Esophagus (tissue), 2 donors: ENCODE measurements at regions not wholly inside any gene's neighbourhood (a gene's known extent, or its start where the extent isn't known, plus 50 kb on each side); places are given as distances from the start of the nearest gene placed in this dataset.

Experiments used
- H3K27ac ChIP-seq, 2 donors: one replicate each; pipeline ENCODE4 v1.5.1; 2013; ENCODE audit warnings: low read depth in 2 of 2, mild to moderate bottlenecking in 2 of 2, inconsistent platforms in 1 of 2, low read length in 1 of 2, moderate library complexity in 1 of 2
- H3K27me3 ChIP-seq, 2 donors: one replicate each; pipeline ENCODE4 v1.6.1; 2013; ENCODE audit warnings: low read length in 2 of 2, control low read depth in 1 of 2, mild to moderate bottlenecking in 1 of 2; ENCODE audit not compliant: insufficient read depth in 2 of 2, control insufficient read depth in 1 of 2
- H3K36me3 ChIP-seq, 2 donors: one replicate each; pipeline ENCODE4 v1.6.1; 2013; ENCODE audit warnings: low read length in 1 of 2; ENCODE audit not compliant: control insufficient read depth in 2 of 2, insufficient read depth in 2 of 2
- H3K4me1 ChIP-seq, 2 donors: one replicate each; pipeline ENCODE4 v1.6.1; 2013; ENCODE audit warnings: low read length in 1 of 2; ENCODE audit not compliant: control insufficient read depth in 2 of 2, insufficient read depth in 2 of 2
- H3K4me3 ChIP-seq, 2 donors: one replicate each; pipeline ENCODE4 v1.5.1; 2013; ENCODE audit warnings: low read length in 2 of 2, mild to moderate bottlenecking in 2 of 2, low read depth in 1 of 2, moderate library complexity in 1 of 2
- H3K9me3 ChIP-seq, 2 donors: one replicate each; pipeline ENCODE4 v1.6.1; 2013; ENCODE audit warnings: mild to moderate bottlenecking in 2 of 2, low read depth in 1 of 2, low read length in 1 of 2, moderate library complexity in 1 of 2; ENCODE audit not compliant: control insufficient read depth in 2 of 2, insufficient read depth in 1 of 2
- WGBS, 2 donors: extraction: QIAGEN DNeasy Blood & Tissue Kit; methylation state at CpG; one replicate each; pipeline ENCODE4 v1.1.7; 2013; 5-methylcytosine and 5-hydroxymethylcytosine counted together
- donor health status: healthy with polysubstance abuse.
- donor health status: Bipolar disorder and iron deficiency.

DNA sequence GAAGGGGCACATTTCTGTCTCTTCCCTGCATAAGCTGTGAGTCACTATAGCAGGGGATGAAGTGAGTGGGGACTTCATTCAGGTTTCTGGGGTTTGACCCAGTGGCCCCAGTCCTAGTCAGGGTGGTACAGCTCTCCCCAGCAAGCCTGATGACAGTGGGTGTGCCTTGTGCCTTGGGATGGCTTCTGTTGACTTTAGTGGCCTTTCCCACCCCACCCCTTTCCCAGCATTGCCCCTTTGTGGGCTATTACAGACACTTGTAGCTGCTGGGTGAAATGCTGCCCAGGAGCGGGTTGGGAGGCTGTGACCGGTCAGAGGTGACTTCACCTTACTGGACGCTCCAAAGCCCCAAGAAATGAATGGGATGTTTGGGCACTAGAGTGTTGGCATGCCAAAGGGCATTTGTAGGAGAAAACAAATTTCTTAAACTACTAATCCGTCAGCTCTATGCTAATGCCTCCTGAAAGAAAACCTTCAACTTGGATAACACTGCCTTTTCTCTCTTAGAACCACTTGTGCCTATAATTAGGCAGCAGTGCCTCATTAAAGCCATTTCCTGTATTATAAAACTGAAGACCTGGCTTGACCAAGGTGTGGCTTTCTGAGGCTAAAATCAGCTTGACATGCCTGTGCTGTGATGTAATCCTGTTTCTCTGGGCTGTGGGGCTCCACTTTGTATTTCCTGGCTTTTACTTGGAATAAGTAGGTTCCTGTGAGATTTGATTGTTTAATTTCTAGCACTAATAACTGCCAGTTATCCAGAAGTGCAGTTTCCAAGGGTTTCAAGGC is 119.0 kb upstream of the SLC25A48 start:
- WGBS, 2 donors: 78 to 83% methylated on average over 4 of the region's 4 CpGs
- Histone ChIP-seq H3K27ac (no peak overlapping the region), H3K27me3 (no peaks in the 10 kb centered on the region), H3K9me3 (no peaks in the 10 kb centered on the region), H3K4me1 (peaks cover 6 to 12% of the 10 kb centered on the region in 2 donors), H3K4me3 (no peak overlapping the region), H3K36me3 (no peaks in the 10 kb centered on the region)

DNA sequence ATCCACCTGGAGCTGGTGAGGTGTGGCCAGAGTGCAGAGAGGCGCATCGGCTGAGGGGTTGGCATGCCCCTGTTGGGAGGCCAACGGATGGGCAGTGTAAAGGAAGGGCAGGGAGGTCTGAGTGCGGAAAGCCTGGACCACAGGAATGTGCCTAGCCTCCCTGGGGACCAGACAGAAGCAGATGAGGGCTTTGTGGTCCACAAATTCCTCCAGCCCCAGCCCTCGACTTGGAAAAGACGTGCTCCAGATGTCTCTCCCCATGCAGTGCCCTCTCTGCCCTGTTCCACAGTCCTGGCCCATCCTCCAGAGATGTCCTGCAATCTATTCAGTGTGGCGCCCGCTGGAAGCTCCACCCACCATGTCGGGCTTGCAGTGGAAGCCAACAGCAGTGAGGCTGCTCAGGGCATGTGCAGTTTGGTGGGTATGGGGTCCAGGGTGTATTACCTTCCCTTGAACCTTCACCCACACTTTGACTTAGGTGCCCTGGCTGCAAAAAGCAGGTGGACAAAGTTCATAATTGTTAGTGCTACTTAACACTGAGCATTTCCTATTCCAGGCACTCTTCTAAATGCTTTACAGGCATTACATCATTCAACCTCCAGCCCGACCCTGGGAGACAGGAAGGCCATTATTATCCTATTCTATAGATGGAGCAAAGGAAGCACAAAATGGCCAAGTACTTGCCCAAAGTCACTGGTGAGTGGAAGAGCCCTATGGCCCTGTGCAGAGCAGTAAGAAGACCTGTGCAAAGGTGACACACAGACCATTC is 120.2 kb upstream of the SLC25A48 start:
- Histone ChIP-seq H3K36me3 (no peaks in the 10 kb centered on the region), H3K4me1 (peaks cover 4 to 12% of the 10 kb centered on the region in 2 donors), H3K27ac (no peak overlapping the region), H3K9me3 (no peaks in the 10 kb centered on the region), H3K27me3 (no peaks in the 10 kb centered on the region), H3K4me3 (no peak overlapping the region)
- 72 to 77% methylated on average over 10 of the region's 10 CpGs for WGBS, 2 donors

DNA sequence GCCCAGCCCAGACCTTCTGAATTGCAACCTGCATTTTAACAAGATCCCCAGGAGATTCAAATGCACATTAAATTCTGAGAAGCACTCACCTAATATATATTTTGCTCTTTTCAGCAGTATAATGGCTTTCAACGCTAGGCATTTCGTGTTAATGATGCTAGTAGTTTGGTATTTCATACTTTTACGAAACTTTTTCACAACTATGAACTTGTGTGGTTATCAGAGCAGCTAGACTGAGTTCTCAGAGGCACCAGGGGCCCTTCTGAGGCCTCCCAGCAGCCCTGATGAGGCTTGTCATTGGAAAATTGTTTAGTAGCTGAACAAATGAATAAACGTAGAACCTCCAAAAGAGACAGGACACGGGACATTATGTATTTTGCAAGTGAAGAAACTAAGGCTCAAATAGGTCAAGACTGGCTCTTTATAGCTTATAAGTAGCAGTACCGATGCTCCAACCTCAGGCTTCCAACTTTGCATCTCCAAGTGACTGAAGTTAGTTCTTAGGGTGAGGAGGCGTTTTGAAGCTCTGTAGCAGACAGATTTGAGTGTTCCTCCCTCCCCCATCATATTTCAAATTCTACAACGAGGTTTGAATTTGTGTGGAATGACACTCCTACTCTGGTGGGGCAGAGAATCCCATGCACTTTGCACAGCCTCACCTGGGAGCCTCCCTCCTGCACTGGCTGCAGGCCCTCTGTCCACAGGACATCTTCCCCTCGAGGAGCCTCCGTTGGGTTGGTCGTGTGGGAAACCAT is 121.1 kb upstream of the SLC25A48 start:
- no peaks in the 10 kb centered on the region for H3K27me3 ChIP-seq
- WGBS, 2 donors: 86 to 88% methylated on average over 11 of the region's 11 CpGs
- H3K4me3 ChIP-seq: no peak overlapping the region
- peaks cover 2 to 12% of the 10 kb centered on the region in 2 donors for H3K4me1 ChIP-seq
- no peaks in the 10 kb centered on the region for H3K9me3 ChIP-seq
- no peak overlapping the region for H3K27ac ChIP-seq
- no peaks in the 10 kb centered on the region for H3K36me3 ChIP-seq

DNA sequence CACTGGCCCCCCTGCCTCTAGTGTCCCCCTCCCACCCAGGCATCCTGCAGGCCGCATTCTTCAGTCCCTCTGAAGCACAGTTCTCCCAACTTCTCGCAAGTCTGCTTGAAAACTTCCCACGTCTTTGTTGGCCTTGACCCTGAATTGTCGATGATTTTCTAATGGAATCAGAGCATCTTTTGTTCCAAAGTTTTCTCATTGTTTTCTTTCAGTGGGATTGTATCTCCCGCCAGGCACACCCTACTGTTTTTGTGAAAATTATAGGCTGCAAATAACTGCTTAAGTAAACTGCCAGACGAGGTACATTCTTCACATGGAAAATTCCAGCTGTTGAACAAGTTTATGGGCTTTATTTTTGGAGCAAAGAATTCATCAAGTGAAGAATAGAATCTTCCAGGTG is 122.6 kb upstream of the SLC25A48 start:
- Histone ChIP-seq H3K36me3 (no peaks in the 10 kb centered on the region), H3K4me3 (no peak overlapping the region), H3K9me3 (no peaks in the 10 kb centered on the region), H3K27ac (no peak overlapping the region), H3K27me3 (no peaks in the 10 kb centered on the region), H3K4me1 (peaks cover 2 to 12% of the 10 kb centered on the region in 2 donors)
- 57 to 59% methylated on average over 6 of the region's 6 CpGs for WGBS, 2 donors

DNA sequence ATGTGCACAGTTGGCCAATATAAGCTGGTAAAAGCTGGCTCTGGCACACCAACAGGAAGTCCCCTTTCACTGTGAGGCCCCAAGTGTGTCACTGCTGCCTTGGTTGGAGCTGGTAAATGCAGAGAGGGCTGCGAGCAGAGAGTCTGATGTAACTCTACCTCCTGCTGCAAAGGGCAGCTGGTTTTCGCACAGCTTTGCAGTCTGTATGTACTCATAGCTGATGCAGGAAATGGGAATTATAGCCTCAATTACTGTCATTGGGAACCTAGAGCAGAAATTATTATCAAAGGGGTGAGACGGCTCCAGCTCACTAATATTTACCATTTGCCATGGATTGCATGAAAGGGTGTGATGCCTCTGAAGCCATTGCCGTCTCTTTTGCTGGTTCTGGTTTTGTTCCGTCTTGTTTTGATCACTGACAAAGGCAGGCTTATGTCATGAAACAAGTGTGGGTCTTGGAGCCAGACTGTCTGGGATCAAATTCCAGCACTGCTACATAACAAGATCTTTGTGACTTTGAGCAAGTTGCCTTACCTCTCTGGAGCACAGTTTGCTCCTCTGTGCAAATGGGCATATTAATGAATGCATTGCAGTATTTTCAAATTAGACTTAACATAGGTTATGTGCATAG is 124.3 kb upstream of the SLC25A48 start:
- 40 to 60% methylated on average over 5 of the region's 5 CpGs for WGBS, 2 donors
- H3K4me1 ChIP-seq: peaks cover 2 to 17% of the 10 kb centered on the region in 2 donors

DNA sequence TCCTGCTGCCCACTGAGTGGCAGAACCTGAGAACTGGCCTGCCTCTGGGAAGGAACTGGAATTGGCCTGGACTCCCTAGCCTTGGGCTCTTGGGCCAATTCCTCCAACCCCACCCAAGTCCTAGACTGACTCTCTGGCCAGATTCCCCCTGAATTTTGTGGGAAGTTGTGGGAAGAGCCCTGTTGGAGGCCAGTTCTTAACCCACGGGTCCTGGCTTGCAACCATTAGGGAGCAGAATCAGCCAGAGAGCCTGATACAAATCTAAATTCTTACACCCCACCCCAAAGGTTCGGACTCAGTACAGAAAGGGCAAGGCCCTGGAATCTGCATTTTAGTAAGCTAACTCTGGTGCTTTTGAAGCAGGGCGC is 125.3 kb upstream of the SLC25A48 start:
- Histone ChIP-seq H3K9me3 (no peaks in the 10 kb centered on the region), H3K27me3 (no peaks in the 10 kb centered on the region), H3K4me3 (no peak overlapping the region), H3K4me1 (peaks cover 2 to 21% of the 10 kb centered on the region in 2 donors), H3K36me3 (no peaks in the 10 kb centered on the region), H3K27ac (no peak overlapping the region)
- 65 to 71% methylated on average over 3 of the region's 3 CpGs for WGBS, 2 donors

More for the DNA sequence above, 124.3 kb upstream of the SLC25A48 start:
- H3K4me3 ChIP-seq: no peak overlapping the region
- no peaks in the 10 kb centered on the region for H3K9me3 ChIP-seq
- H3K27me3 ChIP-seq: no peaks in the 10 kb centered on the region
- H3K27ac ChIP-seq: no peak overlapping the region
- H3K36me3 ChIP-seq: no peaks in the 10 kb centered on the region

DNA sequence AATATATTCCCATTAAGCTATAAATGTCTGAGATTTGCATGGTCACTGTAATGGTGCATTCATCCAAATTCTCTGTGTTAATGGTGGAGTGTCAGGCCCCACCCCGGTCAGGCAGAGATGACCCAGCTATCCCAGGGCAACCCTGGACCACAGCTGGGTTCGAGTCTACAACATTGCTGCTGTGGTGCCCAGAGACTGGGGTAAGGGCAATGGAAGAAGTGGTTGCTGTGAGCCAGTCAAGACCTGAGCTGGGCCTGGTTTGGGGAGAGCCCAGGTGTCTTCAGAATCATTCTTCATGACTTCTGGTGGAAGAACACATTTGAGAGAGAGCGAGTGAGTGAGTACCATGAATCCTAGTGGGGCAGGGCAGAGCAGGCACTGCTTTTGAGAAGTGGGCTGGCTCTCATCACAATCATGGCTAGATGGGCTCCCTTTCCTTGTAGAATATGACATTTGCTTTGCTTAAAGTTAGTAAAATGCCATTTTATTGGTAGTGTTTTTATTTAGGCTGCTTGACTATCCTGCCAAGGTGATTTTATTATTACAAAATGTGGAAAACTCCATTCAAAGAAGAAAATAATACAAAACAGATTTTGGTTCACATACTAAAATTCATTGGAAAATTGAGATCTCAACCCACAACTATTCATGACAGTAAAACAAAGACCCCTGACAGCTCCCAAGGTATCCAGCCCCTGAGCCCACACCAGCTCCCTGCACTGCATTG is 125.8 kb upstream of the SLC25A48 start:
- 86 to 88% methylated on average over 3 of the region's 3 CpGs for WGBS, 2 donors
- no peaks in the 10 kb centered on the region for H3K36me3 ChIP-seq
- H3K4me3 ChIP-seq: no peak overlapping the region
- no peaks in the 10 kb centered on the region for H3K9me3 ChIP-seq
- H3K4me1 ChIP-seq: peaks cover 0 to 22% of the 10 kb centered on the region in 2 donors
- no peaks in the 10 kb centered on the region for H3K27me3 ChIP-seq
- no peak overlapping the region for H3K27ac ChIP-seq

DNA sequence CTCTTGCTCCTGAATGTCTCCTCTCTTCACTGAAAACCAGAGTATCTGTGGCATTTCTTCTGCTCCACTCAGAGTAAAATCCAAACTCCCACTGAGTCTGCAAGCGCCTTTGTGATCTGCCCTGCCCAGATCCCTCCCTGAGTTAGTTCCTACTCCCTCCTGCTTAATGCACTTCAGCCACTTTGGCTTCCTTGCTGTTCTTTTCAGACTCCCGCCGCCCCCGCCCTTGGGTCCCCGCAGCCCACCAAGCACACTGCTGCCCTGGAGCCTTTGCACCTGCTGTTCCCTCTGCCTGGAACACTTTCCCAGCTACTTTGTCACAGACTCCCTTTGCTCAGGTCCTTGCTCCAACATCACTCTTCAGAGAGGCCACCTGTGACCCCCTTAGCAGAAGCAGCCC is 127.2 kb upstream of the SLC25A48 start:
- WGBS, 2 donors: 89 to 93% methylated on average over 5 of the region's 5 CpGs
- Histone ChIP-seq H3K27me3 (no peaks in the 10 kb centered on the region), H3K4me3 (no peak overlapping the region), H3K4me1 (peaks cover 0 to 23% of the 10 kb centered on the region in 2 donors), H3K36me3 (no peaks in the 10 kb centered on the region), H3K9me3 (no peaks in the 10 kb centered on the region), H3K27ac (no peak overlapping the region)

DNA sequence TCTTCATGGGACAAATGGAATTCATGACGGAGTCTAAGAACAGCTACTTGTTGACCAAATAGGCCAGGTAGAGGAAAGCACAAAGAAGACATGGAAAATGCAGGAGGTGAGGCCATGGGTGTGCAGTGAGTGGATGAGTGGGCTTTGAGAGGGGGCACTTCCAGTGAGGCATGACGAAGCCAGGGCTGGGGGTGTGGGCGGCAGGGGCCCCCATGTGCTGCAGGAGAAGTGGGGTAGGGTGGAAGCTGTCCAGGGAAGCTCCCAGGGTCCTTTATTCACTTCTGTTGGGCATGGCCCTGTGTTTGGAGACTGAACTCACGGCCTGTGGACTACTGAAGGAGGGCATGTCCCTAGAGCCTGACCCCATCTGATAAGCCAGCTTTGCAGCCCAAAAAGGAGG is 127.6 kb upstream of the SLC25A48 start:
- Histone ChIP-seq H3K4me1 (peaks cover 0 to 24% of the 10 kb centered on the region in 2 donors), H3K36me3 (no peaks in the 10 kb centered on the region), H3K27ac (no peak overlapping the region), H3K27me3 (no peaks in the 10 kb centered on the region), H3K9me3 (no peaks in the 10 kb centered on the region), H3K4me3 (no peak overlapping the region)
- 86 to 88% methylated on average over 4 of the region's 4 CpGs for WGBS, 2 donors
